Astrocyte of the spinal cord (primary cell): ENCODE measurements at regions not wholly inside any gene's neighbourhood (a gene's known extent, or its start where the extent isn't known, plus 50 kb on each side); places are given as distances from the start of the nearest gene placed in this dataset.

ENCODE experiments used
- DNase-seq: peaks from one replicate; pipeline ENCODE4 v3.0.0; 2011; ENCODE audit warnings: low read depth, low spot score
- H3K4me3 ChIP-seq: 2 replicates; pipeline ENCODE4 v1.5.1; 2011; ENCODE audit warnings: low read depth, mild to moderate bottlenecking, low read length, moderate library complexity
- in situ Hi-C: cut with HindIII; loops from 2 replicates; pipeline ENCODE4 v1.10.0; 2017; ENCODE audit warnings: low sequenced_read_pairs
- TF ChIP-seq, protein P1 (sequence below): IDR thresholded peaks from 2 replicates; pipeline ENCODE4 v1.5.1; 2012; ENCODE audit warnings: low read depth, mild to moderate bottlenecking, low read length, inconsistent platforms

DNA sequence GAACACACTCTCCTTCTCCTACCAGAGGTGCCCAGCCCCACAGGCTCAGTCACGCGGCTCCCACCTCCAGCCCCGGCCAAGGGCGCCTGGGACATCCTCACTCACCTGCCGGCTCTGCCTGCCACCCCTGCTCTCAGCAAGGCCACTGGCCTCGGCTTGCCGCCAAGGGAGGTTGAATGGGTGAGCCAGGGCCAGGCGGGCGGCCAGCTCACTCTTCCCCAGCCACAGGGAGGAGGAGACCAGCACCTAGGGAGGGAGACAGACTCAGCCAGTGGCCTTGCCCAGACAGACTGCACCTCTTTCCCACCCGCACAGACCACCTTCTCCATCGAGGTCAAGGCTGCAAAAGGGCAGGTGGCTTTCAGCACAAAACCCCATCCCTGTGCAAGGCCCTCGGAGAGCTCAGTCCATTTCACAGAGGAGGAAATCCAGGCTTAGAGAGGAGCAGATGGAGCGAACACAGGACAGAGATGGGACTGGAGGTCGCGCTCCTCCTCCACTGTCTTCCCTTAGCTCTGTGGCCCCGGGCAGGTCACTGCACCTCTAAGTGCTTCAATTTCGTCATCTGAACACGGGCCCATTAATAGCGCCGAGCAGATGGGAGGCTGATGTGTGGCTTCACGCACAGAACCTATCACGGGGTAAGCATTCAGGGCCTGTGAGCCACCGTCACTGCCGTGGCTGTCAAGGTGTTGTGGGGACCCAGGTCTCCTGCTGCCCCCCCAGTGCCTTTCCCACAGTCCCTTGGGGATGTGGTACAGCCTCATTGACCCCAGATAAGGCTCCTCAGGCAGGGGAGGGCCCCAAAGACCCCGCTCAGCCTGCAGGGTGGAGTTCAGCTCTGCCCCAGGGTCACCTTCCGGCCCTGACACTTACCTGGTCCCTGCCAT, 56.1 kb downstream of the RMI2 start:
- DNase-seq = no peak
- H3K4me3 ChIP-seq = no peak overlapping the region
- TF ChIP-seq, protein P1, sequence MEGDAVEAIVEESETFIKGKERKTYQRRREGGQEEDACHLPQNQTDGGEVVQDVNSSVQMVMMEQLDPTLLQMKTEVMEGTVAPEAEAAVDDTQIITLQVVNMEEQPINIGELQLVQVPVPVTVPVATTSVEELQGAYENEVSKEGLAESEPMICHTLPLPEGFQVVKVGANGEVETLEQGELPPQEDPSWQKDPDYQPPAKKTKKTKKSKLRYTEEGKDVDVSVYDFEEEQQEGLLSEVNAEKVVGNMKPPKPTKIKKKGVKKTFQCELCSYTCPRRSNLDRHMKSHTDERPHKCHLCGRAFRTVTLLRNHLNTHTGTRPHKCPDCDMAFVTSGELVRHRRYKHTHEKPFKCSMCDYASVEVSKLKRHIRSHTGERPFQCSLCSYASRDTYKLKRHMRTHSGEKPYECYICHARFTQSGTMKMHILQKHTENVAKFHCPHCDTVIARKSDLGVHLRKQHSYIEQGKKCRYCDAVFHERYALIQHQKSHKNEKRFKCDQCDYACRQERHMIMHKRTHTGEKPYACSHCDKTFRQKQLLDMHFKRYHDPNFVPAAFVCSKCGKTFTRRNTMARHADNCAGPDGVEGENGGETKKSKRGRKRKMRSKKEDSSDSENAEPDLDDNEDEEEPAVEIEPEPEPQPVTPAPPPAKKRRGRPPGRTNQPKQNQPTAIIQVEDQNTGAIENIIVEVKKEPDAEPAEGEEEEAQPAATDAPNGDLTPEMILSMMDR = no peak
- in situ Hi-C loops = no loop called here

DNA sequence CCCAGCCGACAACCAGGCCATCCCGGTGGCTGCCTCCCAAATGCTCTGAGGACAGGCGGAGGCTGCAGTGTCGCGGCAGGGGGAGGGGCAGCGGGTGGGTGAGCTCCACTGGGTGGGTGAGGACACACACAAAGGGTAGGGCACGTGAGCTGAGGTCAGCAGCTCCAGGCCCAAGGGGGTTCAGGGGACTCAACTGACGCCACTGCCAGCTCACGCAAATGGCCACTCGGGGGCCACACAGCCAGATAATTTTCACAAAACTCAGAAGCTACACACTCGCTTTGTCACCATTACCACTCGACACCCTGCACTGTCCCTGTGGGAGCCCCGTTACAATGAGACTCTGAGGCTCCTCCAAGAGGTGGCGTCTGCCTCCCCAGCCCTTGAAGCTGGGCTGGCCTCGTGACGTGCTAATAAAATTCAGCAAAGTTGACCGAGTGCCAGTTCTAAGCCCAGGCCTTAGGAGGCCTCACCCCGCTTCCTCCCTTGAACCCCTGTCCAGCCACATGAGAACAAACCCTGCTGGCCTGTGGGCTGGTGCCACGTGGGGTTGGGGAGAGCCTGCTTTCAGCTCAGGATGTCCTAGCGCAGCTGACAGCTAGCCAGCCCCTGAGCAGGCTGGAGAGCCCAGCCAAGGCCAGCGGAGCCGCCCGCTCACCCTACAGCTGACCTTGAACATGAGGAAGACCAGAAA, 56.9 kb downstream of the RMI2 start:
- H3K4me3 ChIP-seq = no peak overlapping the region
- no peak for DNase-seq
- in situ Hi-C loops = no loop called here
- TF ChIP-seq, protein P1 = no peak

DNA sequence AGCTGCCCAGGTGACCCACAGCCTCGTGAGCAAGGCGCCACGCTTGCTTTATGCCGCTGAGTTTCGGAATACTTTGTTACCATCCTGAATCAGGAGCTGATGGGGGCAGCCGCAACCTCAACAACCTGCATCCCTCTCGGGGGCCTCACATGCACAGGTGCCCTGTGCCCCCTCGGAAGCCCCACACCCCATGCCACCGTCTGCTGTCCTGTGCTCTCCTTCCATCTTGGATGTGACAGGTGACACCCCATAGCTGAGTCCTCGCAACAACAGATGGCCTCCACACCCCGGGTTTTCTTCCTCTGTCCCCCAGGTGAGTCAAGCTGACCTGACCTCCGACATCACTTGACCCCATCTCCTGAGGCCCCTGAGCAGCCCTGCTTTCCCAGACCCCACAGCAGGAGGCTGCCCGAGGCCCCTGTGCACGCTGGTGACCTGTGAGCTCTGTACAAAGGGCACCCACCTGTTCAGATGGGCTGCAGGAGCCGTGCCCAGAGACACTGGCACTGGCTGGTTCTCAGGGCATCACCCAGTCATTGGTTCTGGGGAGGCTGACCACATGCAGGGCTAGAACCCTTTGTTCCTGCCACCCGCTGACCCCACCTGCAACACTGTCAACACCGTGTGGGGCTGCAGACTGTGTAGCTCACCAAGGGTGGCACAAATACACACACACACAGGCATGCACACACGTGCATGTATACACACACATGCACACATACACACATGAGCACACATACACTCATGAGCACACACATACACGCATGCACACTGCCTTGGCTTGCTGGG, 57.7 kb downstream of the RMI2 start:
- no peak for DNase-seq
- TF ChIP-seq, protein P1 = no peak
- in situ Hi-C loops = no loop called here

DNA sequence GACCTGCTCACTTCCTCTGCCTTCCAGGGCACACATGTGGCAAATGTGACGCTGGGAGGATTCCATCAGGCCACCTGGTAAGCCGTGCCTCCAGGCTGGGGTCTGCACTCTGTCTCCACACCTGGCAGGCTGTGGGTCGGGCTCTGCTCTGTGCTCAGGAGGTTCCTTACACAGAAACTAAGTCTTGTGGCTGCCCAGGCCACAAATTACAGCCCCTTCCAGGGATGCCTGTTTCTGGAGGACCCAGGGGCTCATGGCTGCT, 58.2 kb downstream of the RMI2 start:
- H3K4me3 ChIP-seq = no peak overlapping the region
- in situ Hi-C loops = no loop called here
- no peak for DNase-seq
- TF ChIP-seq, protein P1 = no peak

More for the DNA sequence above, 57.7 kb downstream of the RMI2 start:
- no peak overlapping the region for H3K4me3 ChIP-seq

DNA sequence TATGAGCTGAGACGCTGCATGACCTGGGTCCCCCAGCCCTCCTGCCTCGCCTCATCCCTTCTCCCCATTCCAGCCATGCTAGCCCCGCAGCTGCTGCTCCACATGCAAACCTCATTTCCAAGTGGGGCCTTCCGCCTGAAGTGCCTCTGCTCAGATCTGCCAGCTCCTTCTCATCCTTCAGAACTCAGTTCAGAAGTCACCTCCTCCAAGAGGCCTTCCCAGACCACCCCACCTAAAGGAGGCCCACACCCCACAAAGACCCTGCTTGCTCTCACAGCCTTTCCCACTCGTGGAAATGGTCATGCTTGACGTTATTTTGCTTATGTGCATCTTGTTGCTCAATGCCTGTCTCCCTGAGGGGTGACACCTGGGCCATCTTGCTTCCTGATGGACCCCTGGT, 58.7 kb downstream of the RMI2 start:
- TF ChIP-seq, protein P1 = no peak
- in situ Hi-C loops = no loop called here
- DNase-seq = no peak
- no peak overlapping the region for H3K4me3 ChIP-seq

DNA sequence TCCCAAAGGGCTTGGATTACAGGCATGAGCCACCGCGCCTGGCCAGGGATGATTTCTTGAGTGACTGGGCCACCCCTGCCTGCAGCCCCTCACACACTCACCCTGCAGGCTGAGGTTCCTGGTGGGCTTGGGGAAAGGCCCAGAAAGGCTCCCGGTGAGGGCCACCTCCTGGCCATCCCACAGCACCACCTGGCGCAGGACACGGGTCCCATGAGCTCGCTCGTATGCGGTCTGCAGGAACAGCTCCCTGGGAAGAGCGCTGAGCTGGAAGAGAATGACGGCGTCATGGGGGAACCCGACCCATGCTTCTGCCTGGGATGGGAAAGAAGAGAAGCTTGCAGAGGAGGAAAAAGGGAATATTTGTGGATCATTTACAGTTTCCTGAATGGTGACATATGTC, 59.3 kb downstream of the RMI2 start:
- TF ChIP-seq, protein P1 = no peak
- DNase-seq = no peak
- in situ Hi-C loops = no loop called here

More for the DNA sequence above, 59.3 kb downstream of the RMI2 start:
- no peak overlapping the region for H3K4me3 ChIP-seq
